H9 (cell line): ENCODE measurements at regions not wholly inside any gene's neighbourhood (a gene's known extent, or its start where the extent isn't known, plus 50 kb on each side); places are given as distances from the start of the nearest gene placed in this dataset.

ENCODE experiments used
- DNase-seq: peaks from one replicate; pipeline ENCODE4 v3.0.0-alpha.2; 2017
- H2AFZ ChIP-seq: one replicate; pipeline ENCODE4 v1.6.1; 2013; ENCODE audit warnings: mild to moderate bottlenecking, low read length, control low read depth, moderate library complexity
- H2AK5ac ChIP-seq: 2 replicates; pipeline ENCODE4 v1.6.1; 2013; ENCODE audit warnings: low read length, control low read depth, mixed read lengths; ENCODE audit not compliant: insufficient read length
- H2BK120ac ChIP-seq: one replicate; pipeline ENCODE4 v1.6.1; 2013; ENCODE audit warnings: low read depth, mild to moderate bottlenecking, low read length, control low read depth, inconsistent platforms; ENCODE audit not compliant: poor library complexity, severe bottlenecking
- H2BK12ac ChIP-seq: 2 replicates; pipeline ENCODE4 v1.6.1; 2013; ENCODE audit warnings: low read length, control low read depth, mixed read lengths, low read depth; ENCODE audit not compliant: insufficient read length
- H2BK15ac ChIP-seq: 2 replicates; pipeline ENCODE4 v1.6.1; 2013; ENCODE audit warnings: low read depth, low read length, control low read depth
- H2BK20ac ChIP-seq: one replicate; pipeline ENCODE4 v1.6.1; 2013; ENCODE audit warnings: low read depth, mild to moderate bottlenecking, low read length, control low read depth, inconsistent platforms; ENCODE audit not compliant: poor library complexity, severe bottlenecking
- H2BK5ac ChIP-seq: 2 replicates; pipeline ENCODE4 v1.6.1; 2013; ENCODE audit warnings: low read length, control low read depth, mixed read lengths; ENCODE audit not compliant: insufficient read length
- H3K14ac ChIP-seq: 2 replicates; pipeline ENCODE4 v1.6.1; 2013; ENCODE audit warnings: low read length, control low read depth; ENCODE audit not compliant: insufficient read depth
- H3K18ac ChIP-seq: 2 replicates; pipeline ENCODE4 v1.6.1; 2013; ENCODE audit warnings: low read depth, mild to moderate bottlenecking, mixed read lengths, low read length, control low read depth; ENCODE audit not compliant: insufficient read length
- H3K23ac ChIP-seq: 2 replicates; pipeline ENCODE4 v1.6.1; 2013; ENCODE audit warnings: low read length, control low read depth, mixed read lengths, low read depth; ENCODE audit not compliant: insufficient read length
- H3K23me2 ChIP-seq: 2 replicates; pipeline ENCODE4 v1.6.1; 2013; ENCODE audit warnings: low read depth, mild to moderate bottlenecking, mixed read lengths, low read length, control low read depth; ENCODE audit not compliant: insufficient read length, poor library complexity, severe bottlenecking
- H3K27ac ChIP-seq: 2 replicates; pipeline ENCODE4 v1.5.1; 2013; ENCODE audit warnings: low read length, control low read depth, mixed read lengths, low read depth; ENCODE audit not compliant: insufficient read length
- H3K27me3 ChIP-seq: 2 replicates; pipeline ENCODE4 v1.6.1; 2013; ENCODE audit warnings: low read length, control low read depth, inconsistent platforms; ENCODE audit not compliant: insufficient read depth
- H3K4ac ChIP-seq: 2 replicates; pipeline ENCODE4 v1.6.1; 2013; ENCODE audit warnings: low read depth, mild to moderate bottlenecking, control low read depth, inconsistent platforms, low read length, moderate library complexity
- H3K4me1 ChIP-seq: 2 replicates; pipeline ENCODE4 v1.6.1; 2013; ENCODE audit warnings: low read length, control low read depth, inconsistent platforms; ENCODE audit not compliant: insufficient read depth
- H3K4me2 ChIP-seq: 2 replicates; pipeline ENCODE4 v1.6.1; 2013; ENCODE audit warnings: low read length, control low read depth, mixed read lengths; ENCODE audit not compliant: insufficient read length, insufficient read depth
- H3K56ac ChIP-seq: 2 replicates; pipeline ENCODE4 v1.6.1; 2013; ENCODE audit warnings: low read depth, mild to moderate bottlenecking, mixed read lengths, low read length, control low read depth; ENCODE audit not compliant: insufficient read length
- H3K79me1 ChIP-seq: 2 replicates; pipeline ENCODE4 v1.6.1; 2013; ENCODE audit warnings: low read depth, mild to moderate bottlenecking, moderate library complexity, low read length, control low read depth, inconsistent platforms; ENCODE audit not compliant: insufficient read depth, poor library complexity, severe bottlenecking
- H3K79me2 ChIP-seq: 2 replicates; pipeline ENCODE4 v1.6.1; 2013; ENCODE audit warnings: low read length, control low read depth, inconsistent platforms; ENCODE audit not compliant: insufficient read depth
- H3K9ac ChIP-seq: 2 replicates; pipeline ENCODE4 v1.6.1; 2013; ENCODE audit warnings: low read length, control low read depth, mixed read lengths; ENCODE audit not compliant: insufficient read length; ENCODE audit errors: extremely low read depth
- H3K9me3 ChIP-seq: one replicate; pipeline ENCODE4 v1.6.1; 2013; ENCODE audit warnings: low read depth, low read length, inconsistent platforms; ENCODE audit not compliant: control insufficient read depth
- H3T11ph ChIP-seq: one replicate; pipeline ENCODE4 v1.6.1; 2013; ENCODE audit warnings: mild to moderate bottlenecking, low read length, control low read depth, inconsistent platforms
- H4K20me1 ChIP-seq: one replicate; pipeline ENCODE4 v1.6.1; 2013; ENCODE audit not compliant: control insufficient read depth, insufficient read length, insufficient read depth
- H4K5ac ChIP-seq: 2 replicates; pipeline ENCODE4 v1.6.1; 2013; ENCODE audit warnings: low read depth, mild to moderate bottlenecking, mixed read lengths, low read length, control low read depth; ENCODE audit not compliant: insufficient read length
- H4K8ac ChIP-seq: replicated peaks from 2 replicates; pipeline ENCODE4 v1.6.1; 2013; ENCODE audit warnings: low read length, control low read depth, mixed read lengths, low read depth; ENCODE audit not compliant: insufficient read length
- H4K91ac ChIP-seq: 2 replicates; pipeline ENCODE4 v1.6.1; 2013; ENCODE audit warnings: low read depth, mild to moderate bottlenecking, moderate library complexity, mixed read lengths, low read length, control low read depth; ENCODE audit not compliant: insufficient read length
- H3K27ac Mint-ChIP-seq, 3 experiments: 2 replicates in 2 of 3; 3 replicates in 1 of 3; pipeline ENCODE4 v1.8.0; 2020 to 2021; ENCODE audit warnings: mixed read lengths in 3 of 3, mild to moderate bottlenecking in 1 of 3, moderate library complexity in 1 of 3
- H3K27me3 Mint-ChIP-seq: 2 replicates; pipeline ENCODE4 v1.8.0; 2021; ENCODE audit warnings: low read depth, mild to moderate bottlenecking, moderate library complexity, mixed read lengths
- H3K36me3 Mint-ChIP-seq, 3 experiments: 2 replicates in 2 of 3; 3 replicates in 1 of 3; pipeline ENCODE4 v1.8.0; 2020 to 2021; ENCODE audit warnings: low read depth in 3 of 3, mixed read lengths in 3 of 3; ENCODE audit not compliant: insufficient read depth in 1 of 3
- H3K4me1 Mint-ChIP-seq, 2 experiments: 2 replicates each; pipeline ENCODE4 v1.8.0; 2020; ENCODE audit warnings: mixed read lengths in 2 of 2
- H3K4me3 Mint-ChIP-seq, 2 experiments: 2 replicates in 1 of 2; 3 replicates in 1 of 2; pipeline ENCODE4 v1.8.0; 2020 to 2021; ENCODE audit warnings: mild to moderate bottlenecking in 2 of 2, mixed read lengths in 2 of 2, moderate library complexity in 1 of 2
- H3K9me3 Mint-ChIP-seq, 2 experiments: 2 replicates in 1 of 2; 3 replicates in 1 of 2; pipeline ENCODE4 v1.8.0; 2020; ENCODE audit warnings: mild to moderate bottlenecking in 2 of 2, mixed read lengths in 2 of 2, moderate library complexity in 1 of 2
- WGBS: extraction: QIAGEN DNeasy Blood & Tissue Kit; methylation state at CpG from one replicate; pipeline ENCODE4 v1.1.7; 2013; ENCODE audit warnings: missing lambda C conversion rate, low lambda C conversion rate, mixed read lengths; ENCODE audit not compliant: insufficient read length; ENCODE audit errors: extremely low coverage; 5-methylcytosine and 5-hydroxymethylcytosine counted together
- TF ChIP-seq, protein P1 (sequence below): fragments of 200-600 bp; sonication (generic); conservative IDR thresholded peaks from 3 replicates; pipeline ENCODE4 v1.8.0; 2021; ENCODE audit warnings: antibody characterized with exemption, mild to moderate bottlenecking

DNA sequence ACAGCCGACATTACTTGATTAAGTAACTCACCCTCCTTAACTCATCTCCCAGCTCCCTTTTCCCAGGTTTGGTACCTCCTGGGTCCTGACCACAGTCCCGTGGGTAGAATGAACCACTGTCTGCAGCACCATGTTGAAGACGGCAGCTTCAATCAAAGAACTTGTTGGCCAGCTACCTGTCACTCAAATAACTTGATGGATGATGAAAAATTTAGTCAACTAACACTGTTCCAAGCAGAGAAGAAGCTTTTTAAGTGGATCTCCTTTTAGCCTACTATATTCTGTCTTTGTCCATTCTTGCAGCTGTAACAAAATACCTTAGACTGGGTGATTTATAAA, 138.4 kb upstream of the F3 start:
- Histone ChIP-seq H2BK20ac (no peak overlapping the region), H2AK5ac (no peak overlapping the region), H4K8ac (no peak overlapping the region), H4K91ac (no peak overlapping the region), H4K20me1 (no peaks in the 10 kb centered on the region), H2BK120ac (no peak overlapping the region), H3K23me2 (no peaks in the 10 kb centered on the region), H4K5ac (no peak overlapping the region), H3K79me2 (no peaks in the 10 kb centered on the region), H3K18ac (no peak overlapping the region), H3K23ac (no peak overlapping the region), H3K56ac (no peak overlapping the region), H3K14ac (no peak overlapping the region), H3K4me2 (no peak overlapping the region), H3T11ph (no peak overlapping the region), H3K79me1 (no peaks in the 10 kb centered on the region), H2BK12ac (no peak overlapping the region), H3K27ac (no peak overlapping the region), H3K4ac (no peak overlapping the region), H2BK5ac (no peak overlapping the region), H3K4me1 (no peaks in the 10 kb centered on the region), H2BK15ac (no peak overlapping the region), H2AFZ (no peak overlapping the region), H3K9me3 (no peaks in the 10 kb centered on the region), H3K27me3 (no peaks in the 10 kb centered on the region), H3K9ac (no peak overlapping the region)
- H3K4me1 Mint-ChIP-seq = peaks cover 18 to 30% of the 10 kb centered on the region in 2 experiments
- no CpG with 5 or more reads among the region's 3 CpGs for WGBS
- no peak for DNase-seq
- H3K9me3 Mint-ChIP-seq = peaks cover 0 to 1% of the 10 kb centered on the region in 2 experiments; a peak in 4 of 5 replicates
- TF ChIP-seq, protein P1, sequence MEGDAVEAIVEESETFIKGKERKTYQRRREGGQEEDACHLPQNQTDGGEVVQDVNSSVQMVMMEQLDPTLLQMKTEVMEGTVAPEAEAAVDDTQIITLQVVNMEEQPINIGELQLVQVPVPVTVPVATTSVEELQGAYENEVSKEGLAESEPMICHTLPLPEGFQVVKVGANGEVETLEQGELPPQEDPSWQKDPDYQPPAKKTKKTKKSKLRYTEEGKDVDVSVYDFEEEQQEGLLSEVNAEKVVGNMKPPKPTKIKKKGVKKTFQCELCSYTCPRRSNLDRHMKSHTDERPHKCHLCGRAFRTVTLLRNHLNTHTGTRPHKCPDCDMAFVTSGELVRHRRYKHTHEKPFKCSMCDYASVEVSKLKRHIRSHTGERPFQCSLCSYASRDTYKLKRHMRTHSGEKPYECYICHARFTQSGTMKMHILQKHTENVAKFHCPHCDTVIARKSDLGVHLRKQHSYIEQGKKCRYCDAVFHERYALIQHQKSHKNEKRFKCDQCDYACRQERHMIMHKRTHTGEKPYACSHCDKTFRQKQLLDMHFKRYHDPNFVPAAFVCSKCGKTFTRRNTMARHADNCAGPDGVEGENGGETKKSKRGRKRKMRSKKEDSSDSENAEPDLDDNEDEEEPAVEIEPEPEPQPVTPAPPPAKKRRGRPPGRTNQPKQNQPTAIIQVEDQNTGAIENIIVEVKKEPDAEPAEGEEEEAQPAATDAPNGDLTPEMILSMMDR = no peak
- no peak overlapping the region for H3K4me3 Mint-ChIP-seq
- peaks cover 0 to 4% (median 0%) of the 10 kb centered on the region in 3 experiments; a peak in 3 of 7 replicates for H3K36me3 Mint-ChIP-seq
- H3K27ac Mint-ChIP-seq = no peak overlapping the region
- H3K27me3 Mint-ChIP-seq = no peaks in the 10 kb centered on the region; the same call in none of the 2 replicates
